HG03378 (cell line): ENCODE measurements at regions not wholly inside any gene's neighbourhood (a gene's known extent, or its start where the extent isn't known, plus 50 kb on each side); places are given as distances from the start of the nearest gene placed in this dataset.

Experiments
- ATAC-seq: cut with Tn5 transposase; IDR thresholded peaks from one replicate; pipeline ENCODE4 v1.9.1; 2021; ENCODE audit warnings: mild to moderate bottlenecking, moderate library complexity; ENCODE audit not compliant: unreplicated experiment

DNA sequence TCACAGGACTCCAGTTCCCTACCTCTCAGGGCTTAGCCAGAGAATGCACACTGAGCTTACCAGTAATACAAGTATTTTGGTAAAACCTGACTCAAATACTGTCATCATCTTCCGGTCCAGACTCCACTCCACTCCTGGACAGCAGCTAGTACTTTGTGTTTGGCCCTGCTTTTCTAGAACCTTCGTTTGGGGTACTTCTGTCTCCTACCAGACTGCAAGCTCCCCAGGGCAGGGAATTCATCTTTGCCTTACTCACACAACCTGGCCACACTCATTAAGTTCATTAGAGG lies 108.9 kb upstream of the CDC42EP3 start:
- ATAC-seq, result no peak

DNA sequence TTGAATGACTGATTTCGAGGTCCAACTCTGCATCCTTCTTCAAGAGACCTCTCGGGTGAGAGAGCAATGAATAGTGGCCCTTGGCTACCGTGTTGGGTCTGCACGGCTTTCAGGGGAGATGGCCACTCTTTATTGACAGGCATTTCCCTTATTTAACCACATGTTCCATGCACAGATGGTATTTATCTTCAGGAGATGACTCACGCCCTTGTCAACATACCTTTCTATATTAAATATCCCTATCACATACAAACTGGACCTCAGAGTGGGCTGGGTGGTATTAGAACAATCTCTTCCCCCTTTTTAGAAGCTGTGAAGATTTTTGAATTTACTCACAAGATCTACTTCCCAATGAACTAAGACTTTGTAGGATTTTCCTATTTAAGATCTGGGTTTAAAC lies 109.6 kb upstream of the CDC42EP3 start:
- ATAC-seq, result no peak

DNA sequence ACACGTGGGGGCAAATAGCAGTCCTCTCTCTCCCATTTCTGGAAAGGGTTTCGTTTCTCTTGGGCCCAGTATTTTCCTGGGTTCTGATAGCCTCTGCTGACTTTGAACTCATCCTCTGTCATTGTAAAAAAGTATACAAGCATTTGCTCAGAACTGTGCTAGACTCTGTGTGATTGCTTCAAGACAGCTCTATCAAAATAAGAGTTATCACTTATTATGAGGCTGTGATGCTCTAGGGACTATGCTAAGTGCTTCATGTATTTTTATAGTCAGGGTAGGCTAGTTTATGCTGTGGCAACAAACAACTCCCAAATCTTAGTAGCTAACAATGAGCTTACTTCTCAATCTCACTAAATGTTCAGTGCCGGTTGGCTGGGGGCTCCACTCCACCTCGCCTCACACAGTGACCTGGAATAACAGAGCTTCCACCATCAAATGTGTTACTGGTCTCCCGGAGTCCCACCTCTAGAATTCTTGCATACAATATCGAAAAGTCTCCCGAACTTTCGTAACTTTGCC lies 110.8 kb upstream of the CDC42EP3 start:
- no peak for ATAC-seq

DNA sequence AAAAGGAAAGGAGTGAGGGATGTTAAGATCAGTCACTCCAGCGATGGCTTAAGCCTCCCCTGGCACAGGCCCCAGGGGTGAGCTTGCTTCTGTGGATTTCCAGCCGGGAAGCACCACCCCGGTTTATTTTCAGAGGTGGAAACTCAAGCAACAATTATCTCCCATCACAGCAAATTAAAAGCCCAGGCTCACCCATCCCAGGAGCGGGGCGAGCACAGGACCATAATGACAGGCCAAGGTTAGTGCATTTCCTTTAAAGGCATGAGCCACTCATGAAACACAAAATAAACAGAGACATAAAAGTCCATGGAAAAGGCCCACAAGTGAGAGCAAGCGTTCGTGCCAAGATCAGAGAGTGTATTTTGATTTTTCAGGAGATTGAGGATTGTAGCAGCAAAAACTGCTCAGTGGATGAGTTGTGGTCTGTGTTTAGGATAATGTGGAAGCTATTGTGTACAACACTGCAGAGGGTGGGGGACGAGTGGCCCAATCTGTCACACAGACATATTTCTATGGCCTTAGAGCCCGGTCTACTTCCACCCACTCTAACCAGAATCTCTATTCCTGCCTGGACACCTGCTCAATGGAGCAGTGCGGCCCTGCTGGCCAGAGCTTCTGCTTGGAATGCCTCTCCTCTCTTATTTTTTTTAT lies 111.4 kb upstream of the CDC42EP3 start:
- no peak for ATAC-seq

DNA sequence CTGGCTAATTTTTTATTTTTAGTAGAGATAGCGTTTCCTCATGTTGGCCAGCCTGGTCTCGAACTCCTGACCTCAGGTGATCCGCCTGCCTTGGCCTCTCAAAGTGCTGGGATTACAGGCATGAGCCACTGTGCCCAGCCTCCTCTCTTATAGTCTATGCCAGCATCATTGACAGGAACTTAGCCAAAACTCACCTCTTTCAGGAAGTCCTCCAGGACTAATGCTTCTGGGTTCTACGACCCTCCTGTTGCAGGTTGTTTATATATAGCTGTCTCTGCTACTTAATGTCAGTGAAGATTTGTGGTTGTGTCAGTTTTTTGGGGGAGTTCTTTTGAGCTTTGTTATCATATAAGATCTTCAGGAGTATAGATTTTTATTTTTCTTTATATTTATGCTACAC lies 112.1 kb upstream of the CDC42EP3 start:
- no peak for ATAC-seq

DNA sequence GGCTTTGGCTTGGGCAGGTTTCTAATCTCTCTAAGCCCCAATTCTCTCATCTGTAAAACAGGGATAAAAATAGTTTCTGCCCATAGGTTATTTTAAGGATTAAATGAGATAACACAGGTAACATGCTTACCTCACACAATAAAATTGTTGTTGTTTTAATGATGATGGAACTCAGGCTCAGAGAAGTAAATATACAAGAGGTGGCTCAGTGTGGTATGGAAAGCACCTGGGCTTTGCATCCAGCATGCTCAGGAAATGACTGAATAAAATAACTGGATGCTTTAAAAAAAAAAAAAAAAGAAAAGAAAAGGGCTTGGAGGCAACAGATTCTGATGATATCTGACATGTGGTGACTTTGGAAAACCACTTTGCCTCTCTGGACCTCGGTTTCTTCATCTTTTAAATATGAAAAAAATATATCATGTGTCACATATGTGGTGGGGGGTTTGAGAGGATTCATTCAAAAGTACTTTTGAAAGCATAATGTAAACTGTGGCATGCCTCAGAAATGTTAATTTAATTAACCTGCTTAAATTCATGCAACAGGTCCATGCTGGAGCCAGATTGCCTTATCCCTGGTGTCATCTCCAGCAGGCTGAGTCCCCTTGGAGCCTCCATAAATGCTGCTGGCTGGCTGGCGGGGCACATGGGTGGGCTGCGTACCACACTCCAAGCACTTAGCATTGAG lies 112.8 kb upstream of the CDC42EP3 start:
- ATAC-seq, result no peak

DNA sequence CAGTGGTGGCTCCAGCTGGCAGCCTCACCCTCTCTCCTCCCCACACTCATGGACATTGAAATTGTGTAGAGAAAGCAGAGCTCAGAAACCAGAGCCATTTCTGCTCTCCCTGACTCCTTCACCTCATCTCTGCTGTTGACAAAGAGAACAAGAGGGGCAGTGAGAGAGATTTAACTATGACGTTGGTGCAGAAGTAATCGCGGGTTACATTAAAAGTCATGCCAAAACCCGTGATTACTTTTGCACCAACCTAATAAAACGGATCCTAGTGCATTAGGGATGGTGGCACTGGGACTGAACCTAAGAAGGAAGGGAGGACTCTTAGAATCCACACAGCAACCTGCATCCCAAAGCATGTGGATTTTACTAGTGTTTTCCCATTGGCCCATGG lies 113.3 kb upstream of the CDC42EP3 start:
- no peak for ATAC-seq

DNA sequence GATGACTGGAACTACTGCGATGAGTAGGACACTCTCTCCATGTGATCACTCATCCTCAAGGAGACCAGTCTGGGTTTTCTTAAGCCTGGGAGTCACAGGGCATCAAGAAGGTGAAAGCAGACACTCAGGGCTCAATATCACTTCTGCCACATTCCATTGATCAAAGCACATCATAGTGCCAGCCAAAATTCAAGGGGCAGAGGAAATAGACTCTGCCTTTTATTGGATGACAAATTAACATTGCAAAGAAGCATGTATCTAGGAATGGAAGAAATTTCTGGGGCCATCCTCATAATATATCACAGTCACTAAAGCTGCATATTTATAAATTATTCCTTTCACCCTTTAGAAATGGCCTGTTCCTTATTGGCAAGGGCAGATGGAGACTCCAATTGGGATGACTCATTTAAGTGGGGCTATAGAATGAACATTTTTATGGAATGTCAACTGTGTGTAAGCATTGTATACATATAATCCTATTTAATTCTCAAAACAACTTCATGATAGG lies 114.8 kb upstream of the CDC42EP3 start:
- no peak for ATAC-seq

DNA sequence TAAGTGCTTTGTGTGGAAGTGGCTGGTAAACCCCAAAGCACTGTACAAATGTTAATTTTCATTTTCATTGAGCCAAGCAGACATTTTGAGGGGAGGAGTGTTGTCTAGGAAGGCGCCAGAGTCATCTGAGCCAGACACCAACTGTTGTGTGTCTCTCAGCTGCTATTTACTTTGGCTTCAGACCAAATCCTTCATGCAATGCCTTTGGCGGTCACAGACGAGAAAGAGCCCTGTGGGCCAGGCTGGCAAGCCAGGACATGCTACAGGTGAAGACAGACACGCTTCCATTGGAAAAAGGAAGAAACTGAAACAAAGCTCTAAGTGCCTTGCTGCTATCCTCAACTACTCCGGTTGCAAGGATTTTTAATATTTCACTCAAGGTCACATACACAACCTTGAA lies 115.4 kb upstream of the CDC42EP3 start:
- ATAC-seq, result no peak

DNA sequence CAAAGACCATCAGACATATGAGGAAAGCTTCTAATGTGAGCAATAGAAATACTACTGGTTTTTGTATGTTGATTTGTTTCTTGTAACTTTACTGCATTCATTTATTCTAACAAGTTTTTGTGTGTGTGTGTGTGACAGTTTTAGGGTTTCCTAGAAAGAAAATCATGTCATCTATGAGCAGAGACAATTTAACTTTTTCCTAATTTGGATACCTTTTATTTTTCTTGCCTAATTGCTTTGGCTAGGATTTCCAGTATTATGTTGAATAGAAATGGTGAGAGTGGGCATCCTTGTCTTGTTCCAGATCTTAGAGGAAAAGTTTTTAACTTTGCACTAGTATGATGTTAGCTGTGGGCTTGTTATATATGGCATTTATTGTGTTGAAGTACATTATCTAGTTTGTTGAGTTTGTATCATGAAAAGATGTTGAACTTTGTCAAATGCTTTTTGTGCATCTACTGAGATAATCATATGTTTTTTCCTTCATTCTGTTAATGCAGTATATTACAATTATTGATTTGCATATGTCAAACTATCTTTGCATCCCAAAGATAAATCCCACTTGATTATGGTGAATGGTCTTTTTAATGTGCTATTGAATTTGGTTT lies 117.3 kb upstream of the CDC42EP3 start:
- no peak for ATAC-seq

DNA sequence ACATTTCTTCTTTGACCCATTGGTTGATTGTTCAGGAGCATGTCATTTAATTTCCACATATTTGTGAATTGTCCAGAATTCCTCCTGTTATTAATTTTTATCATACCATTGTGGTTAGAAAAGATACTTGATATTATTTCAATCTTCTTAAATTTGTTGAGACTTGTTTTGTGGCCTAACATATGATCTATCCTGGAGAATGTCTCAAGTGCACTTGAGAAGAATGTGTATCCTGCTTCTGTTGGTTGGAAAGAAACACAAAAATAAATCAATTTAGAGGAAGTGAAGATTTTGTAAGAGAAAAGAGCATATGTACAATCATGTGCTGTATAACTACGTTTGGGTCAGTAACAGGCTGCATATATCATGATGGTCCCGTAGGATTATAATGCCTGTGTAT lies 118.6 kb upstream of the CDC42EP3 start:
- no peak for ATAC-seq

DNA sequence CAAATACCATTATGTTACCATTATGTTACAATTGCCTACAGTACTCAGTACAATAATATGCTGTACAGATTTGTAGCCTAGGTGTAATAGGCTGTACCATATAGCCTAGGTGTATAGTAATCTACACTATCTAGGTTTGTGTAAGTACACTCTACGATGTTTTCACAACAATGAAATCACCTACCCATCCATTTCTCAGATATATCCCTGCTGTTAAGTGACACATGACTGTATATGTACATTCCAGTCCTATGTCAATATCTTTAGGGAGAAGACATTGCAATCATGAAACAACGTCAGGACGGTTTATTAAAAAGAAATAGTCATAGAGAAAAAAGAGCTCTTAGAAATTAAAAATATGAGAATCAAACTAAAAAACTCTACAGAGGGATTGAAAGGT lies 119.0 kb upstream of the CDC42EP3 start:
- ATAC-seq, result no peak

DNA sequence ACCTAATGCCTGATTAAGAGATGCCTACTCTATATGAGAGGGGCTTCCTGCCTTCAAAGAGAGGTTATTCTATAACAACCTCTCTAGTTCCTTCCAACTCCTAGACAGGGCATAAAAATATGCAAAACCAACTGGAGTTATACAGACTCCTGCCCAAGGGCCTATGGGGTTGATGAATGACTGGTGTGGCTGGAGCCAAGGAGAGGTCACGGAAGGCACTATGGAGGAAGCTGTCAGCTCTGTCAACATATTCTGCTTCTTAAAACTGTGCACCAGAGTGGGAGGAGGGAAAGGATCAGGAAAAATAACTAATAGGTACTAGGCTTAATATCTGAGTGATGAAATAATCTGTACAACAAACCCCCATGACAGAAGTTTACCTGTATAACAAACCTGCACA lies 120.9 kb upstream of the CDC42EP3 start:
- ATAC-seq, result no peak

DNA sequence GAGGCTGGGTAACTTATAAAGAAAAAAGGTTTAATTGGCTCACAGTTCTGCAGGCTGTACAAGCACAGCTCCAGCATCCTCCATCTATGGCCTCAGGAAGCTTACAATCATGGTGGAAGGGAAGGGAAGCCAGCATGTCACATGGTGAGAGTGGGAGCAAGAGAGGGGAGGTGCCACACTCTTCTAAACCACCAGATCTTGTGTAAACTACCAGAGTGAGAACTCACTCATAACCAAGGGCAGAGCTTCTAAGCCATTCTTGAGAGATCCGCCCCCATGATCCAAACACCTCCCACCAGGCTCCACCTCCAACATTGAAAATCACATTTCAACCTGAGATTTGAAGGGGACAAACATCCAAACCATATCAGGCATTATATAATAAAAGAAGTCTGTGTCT lies 121.6 kb upstream of the CDC42EP3 start:
- no peak for ATAC-seq

DNA sequence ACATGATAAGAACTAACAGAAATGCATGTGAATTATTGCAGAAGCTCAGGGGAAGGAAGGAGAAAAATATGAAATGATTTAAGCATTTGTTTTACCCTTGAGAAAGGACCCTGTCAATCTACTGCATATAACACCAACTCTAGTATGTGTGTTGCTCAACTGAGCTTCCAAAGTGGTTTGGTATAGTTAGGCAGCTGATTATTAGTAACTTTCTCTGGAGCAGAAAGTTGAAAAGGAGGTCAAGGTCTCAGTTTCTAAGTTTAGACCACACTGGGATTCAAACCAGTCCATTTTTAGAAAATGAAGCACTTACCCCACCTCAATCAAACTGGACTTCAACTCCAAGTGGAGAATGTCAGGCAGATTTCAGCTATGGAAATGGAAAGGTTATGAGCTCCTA lies 123.3 kb upstream of the CDC42EP3 start:
- ATAC-seq, result no peak

DNA sequence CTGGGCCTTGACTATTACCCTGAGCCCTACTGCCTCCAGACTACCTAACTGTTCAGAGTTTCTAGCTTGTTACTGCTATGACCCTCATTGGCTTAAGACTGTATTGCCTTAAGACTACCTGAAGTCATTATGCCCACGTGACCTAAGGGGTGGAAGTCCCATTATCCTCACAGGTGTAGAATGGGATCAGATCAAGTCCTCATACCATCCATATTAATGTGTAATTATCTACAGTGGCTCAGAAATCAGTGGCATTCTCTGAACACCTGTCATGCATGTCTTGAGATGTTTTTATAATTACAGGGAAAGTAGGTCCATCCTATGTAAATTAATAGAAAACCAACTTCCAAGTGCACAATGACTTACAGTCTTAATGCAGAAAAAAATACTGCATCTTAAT lies 124.0 kb upstream of the CDC42EP3 start:
- no peak for ATAC-seq

DNA sequence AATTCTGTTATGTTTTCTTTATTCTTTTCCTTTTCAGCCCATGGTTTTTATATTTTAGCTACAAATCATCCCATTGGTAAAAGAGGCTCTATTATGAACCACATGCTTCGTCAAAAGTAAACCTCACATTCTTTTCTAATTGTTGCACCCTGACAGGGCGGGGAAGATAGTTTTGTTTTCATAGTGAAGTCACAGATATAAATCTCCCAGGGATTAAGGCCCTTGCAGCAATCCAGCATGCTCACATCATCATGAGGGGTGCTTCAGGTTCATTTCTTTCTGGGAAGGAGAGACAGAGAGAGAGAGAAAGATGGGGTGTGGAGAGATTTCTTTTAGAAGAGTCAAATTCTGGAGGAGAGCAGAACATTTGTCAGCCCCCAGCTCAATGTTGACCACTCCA lies 124.5 kb upstream of the CDC42EP3 start:
- no peak for ATAC-seq

DNA sequence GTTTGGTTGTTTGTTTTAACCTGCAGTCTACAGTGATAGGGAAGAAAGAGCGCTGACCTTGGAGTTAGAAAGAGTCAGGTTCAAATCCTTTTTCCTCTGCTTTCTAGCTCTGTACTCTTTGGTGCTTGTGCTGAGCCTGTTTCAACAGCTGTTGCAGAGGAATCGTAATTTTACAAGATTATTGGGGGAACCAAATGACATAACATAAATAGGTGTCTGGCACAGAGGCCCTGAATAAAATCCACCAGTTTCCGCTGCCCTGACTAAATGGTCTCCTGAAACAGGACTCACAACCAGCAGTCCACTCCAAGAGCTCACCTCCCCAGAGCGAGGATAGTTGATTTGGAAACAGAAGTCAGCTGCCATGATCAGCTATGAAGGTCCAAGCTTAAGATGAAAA lies 125.0 kb upstream of the CDC42EP3 start:
- ATAC-seq, result no peak

DNA sequence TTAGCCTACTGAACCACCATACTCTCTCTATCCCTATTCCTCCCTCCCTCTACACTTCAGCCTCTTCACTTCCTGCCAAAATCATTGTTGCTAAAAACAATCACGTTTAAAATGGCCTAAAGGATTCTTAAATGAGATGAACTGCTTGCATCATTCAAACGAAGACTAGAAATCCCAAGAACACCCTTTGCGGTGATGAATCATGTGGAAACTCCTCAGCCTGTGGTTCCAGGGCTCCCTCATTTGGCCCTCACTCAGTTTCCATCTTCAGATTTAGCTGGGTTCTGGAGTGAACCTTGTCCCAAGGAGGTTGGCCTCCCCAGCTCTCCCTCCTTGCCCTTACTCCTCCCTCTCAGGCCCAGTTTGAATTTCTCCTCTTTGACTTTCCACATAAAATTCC lies 125.6 kb upstream of the CDC42EP3 start:
- ATAC-seq, result no peak

DNA sequence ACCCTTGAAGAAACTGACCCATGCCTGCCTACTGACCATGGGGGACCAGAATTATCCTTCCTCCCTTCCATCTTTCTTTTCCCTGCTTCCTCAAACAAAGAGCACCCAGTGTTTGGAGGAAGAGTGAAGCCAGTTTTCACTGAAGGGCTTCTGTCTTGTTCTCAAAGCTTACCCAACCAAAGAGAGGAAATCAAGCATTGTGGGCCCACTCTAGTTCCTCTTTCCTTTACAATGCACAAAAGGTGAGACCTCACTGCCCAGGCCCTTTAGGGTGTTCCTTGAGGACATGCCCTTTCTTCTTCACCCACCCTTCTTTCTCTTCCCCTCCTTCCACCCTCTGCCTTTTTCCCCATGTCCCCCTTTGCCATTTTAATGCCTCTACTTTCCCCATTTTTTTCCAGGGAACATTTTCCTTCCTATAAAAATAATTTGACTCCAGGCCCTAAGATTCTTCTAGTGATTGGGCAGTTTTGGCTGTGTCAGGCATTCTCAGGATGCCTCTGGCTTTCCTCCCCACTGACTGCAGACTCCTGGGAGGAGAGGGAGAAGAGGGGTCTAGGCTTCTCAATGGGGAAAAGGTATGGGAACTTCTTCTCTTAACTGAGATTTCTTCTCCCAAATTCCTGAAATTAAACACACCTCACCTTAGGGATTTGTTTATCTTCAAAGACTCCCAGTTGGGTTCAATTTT lies 126.6 kb upstream of the RMDN2 start:
- ATAC-seq, result no peak

DNA sequence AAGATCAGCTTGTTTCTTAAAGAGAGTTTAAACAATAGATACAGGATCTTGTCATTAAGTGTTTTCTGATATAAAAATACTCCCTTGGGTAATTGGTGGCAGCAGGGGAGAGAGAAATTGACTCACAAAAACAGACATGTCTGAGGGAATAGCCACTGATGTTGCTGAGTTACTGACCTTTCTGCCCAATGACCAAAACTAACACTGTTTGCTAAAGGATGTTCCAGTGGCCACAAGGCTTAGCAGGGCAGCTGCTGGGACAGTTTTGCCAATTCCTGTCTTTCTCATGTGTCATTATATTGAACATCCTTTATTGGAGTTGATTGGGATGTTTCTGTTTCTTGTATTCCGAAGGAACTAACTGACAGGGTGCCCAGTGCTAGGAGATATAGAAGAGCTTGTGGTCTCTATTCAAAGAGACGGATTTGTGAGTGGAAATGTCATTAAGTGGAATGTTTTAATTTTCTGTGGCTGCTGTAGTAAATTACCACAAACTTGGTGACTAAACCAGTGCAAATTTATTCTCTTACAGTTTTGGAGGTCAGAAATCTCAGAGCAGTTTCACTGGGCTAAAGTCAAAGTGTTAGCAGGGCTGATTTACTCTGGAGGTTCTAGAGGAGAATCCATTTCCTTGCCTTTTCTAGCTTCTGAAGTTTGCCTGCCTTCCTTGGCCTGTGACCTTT lies 124.8 kb upstream of the RMDN2 start:
- no peak for ATAC-seq
